ENCODE measurements at regions not wholly inside any gene's neighbourhood (a gene's known extent, or its start where the extent isn't known, plus 50 kb on each side); places are given as distances from the start of the nearest gene placed in this dataset.

DNA sequence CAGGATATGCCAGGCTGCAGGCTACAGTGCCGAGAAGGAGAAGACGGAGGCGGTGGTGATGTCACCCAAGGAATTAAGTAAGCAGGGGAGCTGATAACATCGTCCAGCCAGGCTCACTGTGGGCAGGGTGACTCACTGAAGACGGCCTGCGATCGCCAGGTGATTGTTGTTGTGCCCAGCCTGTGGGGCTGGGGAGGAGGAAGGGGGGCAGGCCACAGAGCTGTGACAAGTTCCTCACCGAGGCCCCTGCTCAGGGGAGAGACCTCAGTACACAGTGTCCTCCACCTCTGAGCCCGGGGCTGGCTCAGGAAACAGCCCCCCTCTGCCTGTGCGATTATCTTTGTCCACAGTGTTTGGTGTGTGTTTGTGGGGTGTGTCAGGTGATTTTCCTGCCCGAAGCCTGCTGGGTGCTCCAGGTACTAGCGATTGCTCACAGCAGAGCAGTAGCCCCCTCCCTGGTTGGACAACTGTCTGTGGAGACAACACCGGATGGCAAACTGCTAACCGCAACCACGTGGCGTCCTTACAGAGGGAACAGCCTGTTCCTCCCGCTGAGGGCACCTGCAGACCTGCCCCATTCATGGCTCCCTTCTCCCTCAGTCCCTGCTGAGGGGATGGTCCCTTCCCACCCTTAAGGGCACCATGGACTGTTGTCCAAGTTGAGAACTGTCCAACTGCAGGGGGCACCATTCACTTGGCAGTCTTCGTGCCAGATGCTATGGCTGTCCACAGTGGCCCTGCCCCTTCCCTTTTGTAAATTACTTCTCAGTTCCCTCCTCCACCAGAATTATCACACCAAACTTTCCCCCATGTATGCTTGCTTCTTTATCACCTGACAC, 95.1 kb downstream of the ZFP36L2 start:
- H3K27me3 ChIP-seq: no peaks in the 10 kb centered on the region
- peak overlapping the region; percentile 46 for H3K4me3 ChIP-seq
- H3K9me3 ChIP-seq: no peaks in the 10 kb centered on the region
- H4K20me1 ChIP-seq: no peaks in the 10 kb centered on the region
- H3K27ac ChIP-seq: peak overlapping the region; percentile 83
- H3K9ac ChIP-seq: peak overlapping the region; percentile 39
- H3K36me3 ChIP-seq: no peaks in the 10 kb centered on the region
- no peak for TF ChIP-seq Cebpa-rat (IDR thresholded peaks at IDR 0.05)
- peak overlapping the region; percentile 93 for H3K4me2 ChIP-seq
- H3K4me1 ChIP-seq: peaks cover 100% of the 10 kb centered on the region

GRCh38 chr2:43130548-43130875, 95.9 kb downstream of the ZFP36L2 start:
- Histone ChIP-seq H3K36me3 (no peaks in the 10 kb centered on the region), H4K20me1 (no peaks in the 10 kb centered on the region), H3K27ac (peak overlapping the region; percentile 83), H3K4me3 (peak overlapping the region; percentile 46; the same call in 1 of the 2 replicates), H3K4me2 (peak overlapping the region; percentile 93), H3K4me1 (peaks cover 100% of the 10 kb centered on the region), H3K27me3 (no peaks in the 10 kb centered on the region), H3K9ac (peak overlapping the region; percentile 39), H3K9me3 (no peaks in the 10 kb centered on the region)
- TF ChIP-seq Cebpa-rat (IDR thresholded peaks at IDR 0.05): no peak

DNA sequence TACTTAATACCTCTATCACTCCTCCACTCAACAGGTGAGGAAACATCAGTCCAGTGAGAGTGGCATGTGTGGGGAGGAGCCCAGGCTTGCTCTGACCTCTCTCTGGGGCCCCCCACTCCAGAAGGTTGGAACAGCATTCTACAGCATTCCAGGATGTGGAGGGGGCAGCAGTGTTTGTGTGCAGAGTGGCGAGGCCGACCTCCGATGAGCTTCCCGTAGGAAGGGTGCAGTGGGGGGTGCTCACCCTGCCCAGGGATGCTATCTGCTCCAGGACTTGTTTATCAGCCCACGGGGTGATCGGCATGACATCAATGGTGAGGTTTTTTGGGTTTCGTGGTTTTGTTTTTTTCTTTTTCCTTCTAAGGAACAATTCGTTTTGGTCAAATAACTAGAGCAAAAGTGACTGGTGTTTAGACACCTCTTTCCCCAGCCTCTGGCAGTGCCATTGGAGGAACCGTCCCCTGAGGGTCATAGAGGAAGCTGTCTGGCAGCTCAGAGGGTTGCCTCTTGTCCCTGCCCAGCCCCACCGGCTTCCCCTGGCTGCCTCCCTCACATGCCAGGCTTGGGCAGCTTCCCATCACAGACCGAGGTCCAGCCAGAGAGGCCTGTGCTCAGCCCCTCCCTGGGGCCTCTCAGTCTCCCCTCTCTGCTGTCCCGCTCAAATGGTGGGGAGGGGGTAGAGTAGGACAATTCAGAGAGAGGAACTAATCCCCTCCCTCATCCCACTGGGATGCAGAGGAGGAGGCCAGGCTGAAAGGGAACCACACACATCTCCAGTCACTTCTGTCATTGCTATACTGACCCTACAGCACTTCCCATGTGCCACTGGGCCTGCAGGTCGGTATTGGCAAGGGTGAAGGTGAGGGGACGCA, 96.5 kb downstream of the ZFP36L2 start:
- H3K9me3 ChIP-seq: no peaks in the 10 kb centered on the region
- no peaks in the 10 kb centered on the region for H4K20me1 ChIP-seq
- no peaks in the 10 kb centered on the region for H3K27me3 ChIP-seq
- no peaks in the 10 kb centered on the region for H3K36me3 ChIP-seq
- peak overlapping the region; percentile 39 for H3K9ac ChIP-seq
- H3K27ac ChIP-seq: peak overlapping the region; percentile 83
- H3K4me3 ChIP-seq: peak overlapping the region; percentile 46; the same call in 1 of the 2 replicates
- no peak for TF ChIP-seq Cebpa-rat (IDR thresholded peaks at IDR 0.05)
- peaks cover 100% of the 10 kb centered on the region for H3K4me1 ChIP-seq
- peak overlapping the region; percentile 93 for H3K4me2 ChIP-seq

GRCh38 chr2:43128559-43128955, 97.8 kb downstream of the ZFP36L2 start:
- no peak overlapping the region for H3K4me3 ChIP-seq
- no peaks in the 10 kb centered on the region for H3K36me3 ChIP-seq
- no peaks in the 10 kb centered on the region for H3K9me3 ChIP-seq
- 0 out of 2 replicates have a peak overlapping the region, but pooled peaks have one; percentile 1 for H3K27ac ChIP-seq
- H3K4me1 ChIP-seq: peaks cover 100% of the 10 kb centered on the region
- peak overlapping the region; percentile 93 for H3K4me2 ChIP-seq
- TF ChIP-seq Cebpa-rat (IDR thresholded peaks at IDR 0.05): no peak
- H4K20me1 ChIP-seq: no peaks in the 10 kb centered on the region
- H3K9ac ChIP-seq: peak overlapping the region; percentile 1; the same call in 1 of the 2 replicates
- no peaks in the 10 kb centered on the region for H3K27me3 ChIP-seq

DNA sequence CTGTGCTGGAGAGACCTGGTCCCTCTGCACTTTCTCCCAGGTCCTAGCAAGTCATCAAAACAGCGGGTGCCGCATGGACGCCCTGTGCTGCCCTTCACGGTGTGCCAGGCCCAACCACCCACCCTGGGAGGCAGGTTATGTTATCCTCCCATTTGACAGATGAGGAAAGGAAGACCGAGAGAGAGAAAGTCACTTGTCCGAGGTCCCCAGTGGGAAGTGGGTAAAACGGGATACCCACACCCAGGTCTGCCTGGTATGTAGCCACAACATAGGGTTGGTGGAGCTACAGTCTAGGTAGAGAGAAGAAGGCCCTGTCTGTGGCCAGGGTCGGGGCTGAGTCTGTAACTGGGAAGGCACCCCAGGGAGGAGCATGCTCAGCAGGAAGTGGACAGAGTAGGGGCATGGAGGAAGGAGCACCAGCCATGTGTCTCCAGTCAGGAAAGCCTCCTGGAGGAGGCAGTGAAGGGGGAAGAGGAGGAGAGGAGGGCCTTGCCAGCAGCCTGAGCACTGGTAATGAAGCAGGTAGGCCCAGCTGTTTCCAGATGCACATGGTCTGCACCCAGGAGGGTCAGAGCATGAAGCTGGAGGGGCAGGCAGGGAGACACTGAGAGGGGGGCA, 98.4 kb downstream of the ZFP36L2 start:
- H3K4me2 ChIP-seq: peak overlapping the region; percentile 93
- H3K4me1 ChIP-seq: peaks cover 100% of the 10 kb centered on the region
- peak overlapping the region; percentile 1; the same call in 1 of the 2 replicates for H3K9ac ChIP-seq
- 0 out of 2 replicates have a peak overlapping the region, but pooled peaks have one; percentile 1 for H3K27ac ChIP-seq
- no peaks in the 10 kb centered on the region for H3K9me3 ChIP-seq
- no peaks in the 10 kb centered on the region for H3K36me3 ChIP-seq
- no peak overlapping the region for H3K4me3 ChIP-seq
- no peaks in the 10 kb centered on the region for H3K27me3 ChIP-seq
- no peaks in the 10 kb centered on the region for H4K20me1 ChIP-seq
- TF ChIP-seq Cebpa-rat (IDR thresholded peaks at IDR 0.05): no peak

DNA sequence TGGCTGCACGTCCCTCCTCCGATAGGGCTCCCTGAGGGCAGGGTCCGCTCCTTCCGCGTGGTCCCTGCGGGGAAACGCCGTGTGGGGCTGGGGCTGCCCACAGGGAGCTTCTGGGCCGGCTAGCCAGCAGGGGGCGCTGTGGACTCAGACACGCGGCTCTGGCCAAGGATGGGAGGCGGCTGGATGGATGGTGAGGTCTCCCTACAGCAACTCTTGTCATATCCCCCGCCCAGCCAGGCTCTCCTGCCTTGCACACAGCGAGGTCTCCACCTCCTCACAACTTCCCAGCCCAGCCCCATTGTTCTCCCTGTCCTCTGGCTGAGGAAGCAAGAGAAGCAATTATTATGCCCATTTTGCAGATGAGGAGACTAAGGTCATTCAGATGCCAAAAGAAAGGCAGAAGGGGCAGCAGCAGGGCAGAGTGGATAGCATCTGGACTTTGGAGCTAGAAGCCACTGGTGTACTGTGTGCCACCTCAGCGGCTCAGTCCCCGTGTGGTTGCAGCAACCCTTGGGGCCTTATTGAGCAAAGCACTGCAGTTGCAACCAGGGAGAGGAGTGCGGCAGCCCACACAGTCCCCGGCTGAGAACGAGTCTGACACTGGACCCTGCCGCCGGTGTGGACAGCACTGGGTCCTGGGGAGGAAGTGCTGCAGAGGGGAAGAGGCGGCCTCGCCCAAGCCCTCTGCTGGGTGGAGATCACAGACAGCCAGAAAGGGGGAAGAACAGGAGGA, 99.0 kb downstream of the ZFP36L2 start:
- Histone ChIP-seq H3K27ac (peak overlapping the region; percentile 78), H3K4me1 (peaks cover 100% of the 10 kb centered on the region), H3K27me3 (no peaks in the 10 kb centered on the region), H3K9ac (no peak overlapping the region), H3K4me2 (peak overlapping the region; percentile 93), H3K4me3 (no peak overlapping the region), H4K20me1 (no peaks in the 10 kb centered on the region), H3K36me3 (no peaks in the 10 kb centered on the region), H3K9me3 (no peaks in the 10 kb centered on the region)
- no peak for TF ChIP-seq Cebpa-rat (IDR thresholded peaks at IDR 0.05)

- Histone ChIP-seq H3K4me3 (no peak overlapping the region), H3K9me3 (no peaks in the 10 kb centered on the region), H3K27ac (peak overlapping the region; percentile 78), H3K27me3 (no peaks in the 10 kb centered on the region), H4K20me1 (no peaks in the 10 kb centered on the region), H3K36me3 (no peaks in the 10 kb centered on the region), H3K9ac (no peak overlapping the region), H3K4me2 (peak overlapping the region; percentile 93), H3K4me1 (peaks cover 100% of the 10 kb centered on the region)
- no peak for TF ChIP-seq Cebpa-rat (IDR thresholded peaks at IDR 0.05)
Observed at GRCh38 chr2:43126817-43127207, 99.6 kb downstream of the ZFP36L2 start.

DNA sequence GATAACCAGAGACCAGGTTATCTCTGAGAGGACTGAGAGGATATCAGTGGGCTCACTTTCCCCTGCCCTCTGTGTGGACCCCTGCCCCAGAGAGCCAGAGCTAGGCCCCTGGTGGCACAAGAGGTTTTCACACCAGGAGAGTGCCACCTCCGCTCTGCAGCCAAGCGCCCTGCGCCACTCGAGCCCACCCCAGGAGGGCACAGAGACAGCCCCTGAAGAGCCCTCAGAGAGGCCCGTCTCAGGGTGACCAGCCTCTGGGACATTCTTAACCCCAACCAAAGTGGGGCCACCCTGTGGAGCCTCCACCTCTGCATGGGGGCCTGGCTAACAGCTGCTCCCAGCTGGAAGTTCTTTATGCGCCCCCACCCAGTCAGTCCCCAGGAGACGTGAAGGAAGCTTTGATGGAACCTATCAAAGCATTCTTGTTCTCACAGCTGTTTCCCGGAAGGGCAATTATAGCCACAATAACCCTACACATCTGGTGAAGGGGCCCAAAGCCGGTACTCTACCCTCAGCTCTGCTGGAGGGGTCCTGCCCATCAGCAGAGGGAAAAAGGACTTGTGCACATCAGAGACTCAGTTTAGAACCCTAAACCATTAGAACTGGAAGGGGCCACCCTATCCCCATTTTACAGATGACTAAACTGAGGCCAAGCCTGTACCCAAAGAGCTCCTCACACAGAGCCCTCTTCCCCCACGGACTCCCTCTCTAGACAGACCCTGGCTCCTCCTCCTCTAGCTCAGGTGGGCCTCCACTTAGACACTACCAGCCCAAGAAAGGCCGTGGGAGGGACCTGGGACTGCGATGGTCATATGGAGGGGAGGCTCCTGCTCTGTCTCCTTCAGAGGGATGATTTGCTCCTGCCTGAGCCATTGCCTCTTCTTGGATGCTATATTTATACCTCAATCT, 101.1 kb downstream of the ZFP36L2 start:
- Histone ChIP-seq H3K4me2 (peak overlapping the region; percentile 93), H3K36me3 (no peaks in the 10 kb centered on the region), H3K9ac (peak overlapping the region; percentile 67), H3K9me3 (no peaks in the 10 kb centered on the region), H3K27ac (peak overlapping the region; percentile 78), H3K4me1 (peaks cover 91% of the 10 kb centered on the region), H3K27me3 (no peaks in the 10 kb centered on the region), H3K4me3 (peak overlapping the region; percentile 5), H4K20me1 (no peaks in the 10 kb centered on the region)
- no peak for TF ChIP-seq Cebpa-rat (IDR thresholded peaks at IDR 0.05)

All from BLaER1 (cell line).